ENCODE measurements at regions not wholly inside any gene's neighbourhood (a gene's known extent, or its start where the extent isn't known, plus 50 kb on each side); places are given as distances from the start of the nearest gene placed in this dataset.

- TF ChIP-seq POLR2A (IDR thresholded peaks at IDR 0.05): no peak
- no peak for TF ChIP-seq EP300 (IDR thresholded peaks at IDR 0.05)
Observed at GRCh38 chr1:83123019-83123418, 875.9 kb downstream of the TTLL7 start.
